ENCODE measurements at regions not wholly inside any gene's neighbourhood (a gene's known extent, or its start where the extent isn't known, plus 50 kb on each side); places are given as distances from the start of the nearest gene placed in this dataset.

DNA sequence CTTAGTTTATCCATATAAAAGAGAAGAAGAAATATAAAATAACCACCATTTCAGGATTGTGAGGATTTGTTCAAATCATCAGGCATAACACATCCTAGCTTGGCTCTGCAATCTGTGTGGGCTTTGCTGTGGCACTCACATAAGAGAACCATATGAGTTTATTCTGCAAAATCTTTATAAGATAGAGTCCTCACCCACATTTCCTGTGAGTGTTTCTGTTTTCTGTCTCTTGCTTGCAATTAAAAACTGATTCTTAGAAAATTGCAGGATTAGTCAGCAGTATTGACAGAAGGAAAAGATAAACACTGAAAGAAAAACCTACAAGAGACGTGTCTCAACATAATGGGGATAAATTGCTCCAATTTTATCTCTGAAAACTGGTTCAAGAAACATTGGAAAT is 258.5 kb downstream of the RND3 start:
- no peak overlapping the region for H3K9ac ChIP-seq
- TF ChIP-seq, protein P1, sequence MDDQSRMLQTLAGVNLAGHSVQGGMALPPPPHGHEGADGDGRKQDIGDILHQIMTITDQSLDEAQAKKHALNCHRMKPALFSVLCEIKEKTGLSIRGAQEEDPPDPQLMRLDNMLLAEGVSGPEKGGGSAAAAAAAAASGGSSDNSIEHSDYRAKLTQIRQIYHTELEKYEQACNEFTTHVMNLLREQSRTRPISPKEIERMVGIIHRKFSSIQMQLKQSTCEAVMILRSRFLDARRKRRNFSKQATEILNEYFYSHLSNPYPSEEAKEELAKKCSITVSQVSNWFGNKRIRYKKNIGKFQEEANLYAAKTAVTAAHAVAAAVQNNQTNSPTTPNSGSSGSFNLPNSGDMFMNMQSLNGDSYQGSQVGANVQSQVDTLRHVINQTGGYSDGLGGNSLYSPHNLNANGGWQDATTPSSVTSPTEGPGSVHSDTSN (IDR thresholded peaks at IDR 0.05), result no peak
- no peak overlapping the region for H2AFZ ChIP-seq (ENCODE audit: low read depth)
- 41% methylated on average over 1 of the region's 1 CpG for WGBS (ENCODE audit: low lambda C conversion rate)
- no peak for DNase-seq
- H3K27me3 ChIP-seq (ENCODE audit: insufficient read depth), result no peaks in the 10 kb centered on the region
- H3K4me1 ChIP-seq (ENCODE audit: control insufficient read depth in 1 of 2, insufficient read depth in 2 of 2, low read depth in 1 of 2, low read length in 1 of 2), result no peaks in the 10 kb centered on the region; a peak in 3 of 4 replicates
- H3K9me2 ChIP-seq, result no peaks in the 10 kb centered on the region
- H3F3A ChIP-seq (replicated peaks; ENCODE audit: insufficient read depth), result peaks cover 3% of the 10 kb centered on the region
- H3K4me2 ChIP-seq, result no peak overlapping the region
- H3K27ac ChIP-seq (ENCODE audit: low read depth in 2 of 2, low read length in 1 of 2), result peak overlapping the region in 1 of 2 experiments; percentile 34; a peak in 1 of 4 replicates
- ChIA-PET POLR2A (no interaction called here), CTCF (no interaction called here)
- H3K9me3 ChIP-seq, result no peaks in the 10 kb centered on the region
- no peaks in the 10 kb centered on the region for H4K20me1 ChIP-seq (ENCODE audit: insufficient read depth)
- no peaks in the 10 kb centered on the region for H3K79me2 ChIP-seq (ENCODE audit: insufficient read depth)
- H3K36me3 ChIP-seq (replicated peaks in 1 of 2; ENCODE audit: control insufficient read depth in 1 of 2, insufficient read depth in 2 of 2, low read length in 1 of 2), result no peaks in the 10 kb centered on the region
- no peak overlapping the region for H3K4me3 ChIP-seq (ENCODE audit: low read depth in 2 of 2, low read length in 1 of 2)

DNA sequence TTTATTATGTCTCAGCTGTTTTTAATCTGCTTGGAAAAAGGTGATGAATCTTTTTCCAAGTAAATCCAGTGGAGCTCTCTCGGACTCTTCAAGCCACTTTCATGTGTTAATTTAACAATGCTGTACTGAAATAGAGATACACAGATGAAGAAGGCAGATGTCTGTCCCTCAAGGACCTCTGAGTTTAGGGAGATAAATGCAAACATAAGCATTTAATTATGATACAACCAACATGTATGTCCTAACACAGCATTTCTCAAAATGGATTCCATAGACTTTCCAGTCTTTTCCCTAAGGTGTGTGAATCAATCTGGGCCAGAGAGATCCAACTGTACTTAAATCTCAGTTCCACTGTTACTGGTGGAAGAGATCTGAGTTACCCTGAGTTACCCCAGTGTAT is 262.4 kb downstream of the RND3 start:
- Histone ChIP-seq H3K9ac (no peak overlapping the region), H4K20me1 (ENCODE audit: insufficient read depth) (no peaks in the 10 kb centered on the region), H3K9me3 (no peaks in the 10 kb centered on the region), H3K4me3 (ENCODE audit: low read depth in 2 of 2, low read length in 1 of 2) (no peak overlapping the region), H3K79me2 (ENCODE audit: insufficient read depth) (no peaks in the 10 kb centered on the region), H2AFZ (ENCODE audit: low read depth) (no peak overlapping the region), H3K9me2 (no peaks in the 10 kb centered on the region), H3K36me3 (replicated peaks in 1 of 2; ENCODE audit: control insufficient read depth in 1 of 2, insufficient read depth in 2 of 2, low read length in 1 of 2) (no peaks in the 10 kb centered on the region), H3F3A (replicated peaks; ENCODE audit: insufficient read depth) (peaks cover 3% of the 10 kb centered on the region), H3K27me3 (ENCODE audit: insufficient read depth) (no peaks in the 10 kb centered on the region), H3K4me1 (ENCODE audit: control insufficient read depth in 1 of 2, insufficient read depth in 2 of 2, low read depth in 1 of 2, low read length in 1 of 2) (no peaks in the 10 kb centered on the region; a peak in 3 of 4 replicates), H3K27ac (ENCODE audit: low read depth in 2 of 2, low read length in 1 of 2) (no peak overlapping the region), H3K4me2 (no peak overlapping the region)
- CTCF ChIA-PET, result no interaction called here
- WGBS (ENCODE audit: low lambda C conversion rate), result 79% methylated on average over 1 of the region's 1 CpG
- no peak for TF ChIP-seq TCF12 (IDR thresholded peaks at IDR 0.05)
- TF ChIP-seq, protein P2, sequence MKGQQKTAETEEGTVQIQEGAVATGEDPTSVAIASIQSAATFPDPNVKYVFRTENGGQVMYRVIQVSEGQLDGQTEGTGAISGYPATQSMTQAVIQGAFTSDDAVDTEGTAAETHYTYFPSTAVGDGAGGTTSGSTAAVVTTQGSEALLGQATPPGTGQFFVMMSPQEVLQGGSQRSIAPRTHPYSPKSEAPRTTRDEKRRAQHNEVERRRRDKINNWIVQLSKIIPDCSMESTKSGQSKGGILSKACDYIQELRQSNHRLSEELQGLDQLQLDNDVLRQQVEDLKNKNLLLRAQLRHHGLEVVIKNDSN (IDR thresholded peaks at IDR 0.05; ENCODE audit: borderline replicate concordance, low read depth), result no peak
- no peak for TF ChIP-seq MXI1 (IDR thresholded peaks at IDR 0.05; ENCODE audit: low read depth, low read length)
- TF ChIP-seq, protein P3, sequence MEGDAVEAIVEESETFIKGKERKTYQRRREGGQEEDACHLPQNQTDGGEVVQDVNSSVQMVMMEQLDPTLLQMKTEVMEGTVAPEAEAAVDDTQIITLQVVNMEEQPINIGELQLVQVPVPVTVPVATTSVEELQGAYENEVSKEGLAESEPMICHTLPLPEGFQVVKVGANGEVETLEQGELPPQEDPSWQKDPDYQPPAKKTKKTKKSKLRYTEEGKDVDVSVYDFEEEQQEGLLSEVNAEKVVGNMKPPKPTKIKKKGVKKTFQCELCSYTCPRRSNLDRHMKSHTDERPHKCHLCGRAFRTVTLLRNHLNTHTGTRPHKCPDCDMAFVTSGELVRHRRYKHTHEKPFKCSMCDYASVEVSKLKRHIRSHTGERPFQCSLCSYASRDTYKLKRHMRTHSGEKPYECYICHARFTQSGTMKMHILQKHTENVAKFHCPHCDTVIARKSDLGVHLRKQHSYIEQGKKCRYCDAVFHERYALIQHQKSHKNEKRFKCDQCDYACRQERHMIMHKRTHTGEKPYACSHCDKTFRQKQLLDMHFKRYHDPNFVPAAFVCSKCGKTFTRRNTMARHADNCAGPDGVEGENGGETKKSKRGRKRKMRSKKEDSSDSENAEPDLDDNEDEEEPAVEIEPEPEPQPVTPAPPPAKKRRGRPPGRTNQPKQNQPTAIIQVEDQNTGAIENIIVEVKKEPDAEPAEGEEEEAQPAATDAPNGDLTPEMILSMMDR (IDR thresholded peaks at IDR 0.05), result no peak
- TF ChIP-seq, protein P4, sequence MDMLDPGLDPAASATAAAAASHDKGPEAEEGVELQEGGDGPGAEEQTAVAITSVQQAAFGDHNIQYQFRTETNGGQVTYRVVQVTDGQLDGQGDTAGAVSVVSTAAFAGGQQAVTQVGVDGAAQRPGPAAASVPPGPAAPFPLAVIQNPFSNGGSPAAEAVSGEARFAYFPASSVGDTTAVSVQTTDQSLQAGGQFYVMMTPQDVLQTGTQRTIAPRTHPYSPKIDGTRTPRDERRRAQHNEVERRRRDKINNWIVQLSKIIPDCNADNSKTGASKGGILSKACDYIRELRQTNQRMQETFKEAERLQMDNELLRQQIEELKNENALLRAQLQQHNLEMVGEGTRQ (IDR thresholded peaks at IDR 0.05; ENCODE audit: borderline replicate concordance, low read depth, low read length), result no peak
- TF ChIP-seq YY1 (IDR thresholded peaks at IDR 0.05; ENCODE audit: low read depth), result no peak
- no peak for TF ChIP-seq NRF1 (IDR thresholded peaks at IDR 0.05; ENCODE audit: low read depth, low read length)
- no peak for TF ChIP-seq FOXM1 (IDR thresholded peaks at IDR 0.05; ENCODE audit: low read depth)
- no peak for DNase-seq
- POLR2A ChIA-PET, result no interaction called here
